ENCODE measurements at regions not wholly inside any gene's neighbourhood (a gene's known extent, or its start where the extent isn't known, plus 50 kb on each side); places are given as distances from the start of the nearest gene placed in this dataset.

DNA sequence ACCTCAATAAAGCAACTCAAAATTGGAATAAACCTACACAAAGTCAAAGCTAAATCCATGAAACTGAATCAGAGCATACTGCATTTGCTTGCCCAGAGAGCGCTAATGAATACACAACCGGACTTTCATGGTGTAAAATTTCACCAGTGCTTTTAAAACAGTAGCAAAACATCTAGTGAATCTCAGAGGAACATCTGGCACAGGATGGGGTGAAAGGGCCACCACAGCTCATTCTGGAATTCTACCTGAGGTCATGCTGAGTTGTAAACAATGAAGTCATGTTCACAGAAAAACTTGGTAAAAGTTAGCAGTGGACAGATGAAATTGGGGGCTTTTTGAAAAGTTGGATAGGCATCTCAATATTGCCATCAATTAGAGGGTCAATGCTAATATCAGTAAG, 125.6 kb upstream of the STXBP5 start:
- Histone ChIP-seq H3K4me3 (no peak overlapping the region), H3K9me3 (no peaks in the 10 kb centered on the region), H3K27me3 (no peaks in the 10 kb centered on the region), H3K36me3 (no peaks in the 10 kb centered on the region), H3K4me1 (no peaks in the 10 kb centered on the region), H3K27ac (no peak overlapping the region)
- intact Hi-C loops (cut with DNase I) = no loop called here
- no peak for DNase-seq (ENCODE audit: low spot score in 2 of 2)
- TF ChIP-seq, protein P1, sequence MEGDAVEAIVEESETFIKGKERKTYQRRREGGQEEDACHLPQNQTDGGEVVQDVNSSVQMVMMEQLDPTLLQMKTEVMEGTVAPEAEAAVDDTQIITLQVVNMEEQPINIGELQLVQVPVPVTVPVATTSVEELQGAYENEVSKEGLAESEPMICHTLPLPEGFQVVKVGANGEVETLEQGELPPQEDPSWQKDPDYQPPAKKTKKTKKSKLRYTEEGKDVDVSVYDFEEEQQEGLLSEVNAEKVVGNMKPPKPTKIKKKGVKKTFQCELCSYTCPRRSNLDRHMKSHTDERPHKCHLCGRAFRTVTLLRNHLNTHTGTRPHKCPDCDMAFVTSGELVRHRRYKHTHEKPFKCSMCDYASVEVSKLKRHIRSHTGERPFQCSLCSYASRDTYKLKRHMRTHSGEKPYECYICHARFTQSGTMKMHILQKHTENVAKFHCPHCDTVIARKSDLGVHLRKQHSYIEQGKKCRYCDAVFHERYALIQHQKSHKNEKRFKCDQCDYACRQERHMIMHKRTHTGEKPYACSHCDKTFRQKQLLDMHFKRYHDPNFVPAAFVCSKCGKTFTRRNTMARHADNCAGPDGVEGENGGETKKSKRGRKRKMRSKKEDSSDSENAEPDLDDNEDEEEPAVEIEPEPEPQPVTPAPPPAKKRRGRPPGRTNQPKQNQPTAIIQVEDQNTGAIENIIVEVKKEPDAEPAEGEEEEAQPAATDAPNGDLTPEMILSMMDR (IDR thresholded peaks at IDR 0.05) = no peak

DNA sequence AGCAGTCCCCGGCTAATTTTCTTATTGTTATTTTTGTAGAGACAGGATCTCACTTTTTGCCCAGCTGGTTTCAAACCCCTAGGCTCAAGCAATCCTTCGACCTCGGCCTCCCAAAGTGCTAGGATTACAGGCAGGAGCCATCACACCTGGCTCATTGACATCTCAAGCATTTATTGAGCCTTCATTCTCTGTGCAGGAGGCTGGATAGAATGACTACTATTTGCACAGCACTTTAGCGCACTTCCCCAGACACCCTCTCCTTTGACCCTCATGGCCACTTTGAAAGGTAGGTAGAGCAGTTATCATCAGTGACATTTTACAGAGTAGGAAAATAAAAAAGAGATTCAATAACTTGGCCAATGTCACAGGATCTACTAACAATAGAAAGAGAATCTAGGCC, 124.0 kb upstream of the STXBP5 start:
- no peak for DNase-seq (ENCODE audit: low spot score in 2 of 2)
- TF ChIP-seq, protein P1 (IDR thresholded peaks at IDR 0.05) = no peak
- Histone ChIP-seq H3K4me3 (no peak overlapping the region), H3K36me3 (no peaks in the 10 kb centered on the region), H3K4me1 (no peaks in the 10 kb centered on the region), H3K27ac (no peak overlapping the region), H3K9me3 (no peaks in the 10 kb centered on the region), H3K27me3 (no peaks in the 10 kb centered on the region)
- intact Hi-C loops (cut with DNase I) = no loop called here

DNA sequence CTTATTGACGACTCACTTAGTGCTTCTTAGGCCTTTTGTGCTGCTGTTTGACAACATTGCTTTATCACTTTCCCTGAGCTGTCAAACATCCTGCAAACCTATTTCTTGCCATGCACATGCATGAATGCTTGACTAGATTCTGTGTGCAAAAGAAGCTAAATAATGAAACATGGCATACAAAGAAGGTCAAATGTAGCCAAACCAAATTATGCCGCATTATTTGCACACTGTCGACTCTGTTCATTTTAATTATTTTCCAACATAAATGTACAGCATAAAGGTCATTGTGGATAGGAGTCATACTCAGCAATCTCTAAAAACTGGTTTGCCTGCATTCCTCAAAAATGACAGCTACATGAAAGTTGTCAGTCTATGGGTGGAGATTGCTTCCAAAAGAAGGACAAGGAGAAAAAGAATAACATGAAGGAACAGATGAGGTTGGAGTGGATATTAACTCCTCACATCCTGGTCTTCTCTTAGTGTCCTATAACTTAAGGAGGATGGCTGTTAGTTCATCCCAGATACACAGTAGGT, 123.1 kb upstream of the STXBP5 start:
- no peak for DNase-seq (ENCODE audit: low spot score in 2 of 2)
- Histone ChIP-seq H3K4me3 (no peak overlapping the region), H3K27ac (no peak overlapping the region), H3K9me3 (no peaks in the 10 kb centered on the region), H3K27me3 (no peaks in the 10 kb centered on the region), H3K4me1 (no peaks in the 10 kb centered on the region), H3K36me3 (no peaks in the 10 kb centered on the region)
- TF ChIP-seq, protein P1 (IDR thresholded peaks at IDR 0.05) = no peak
- intact Hi-C loops (cut with DNase I) = no loop called here

DNA sequence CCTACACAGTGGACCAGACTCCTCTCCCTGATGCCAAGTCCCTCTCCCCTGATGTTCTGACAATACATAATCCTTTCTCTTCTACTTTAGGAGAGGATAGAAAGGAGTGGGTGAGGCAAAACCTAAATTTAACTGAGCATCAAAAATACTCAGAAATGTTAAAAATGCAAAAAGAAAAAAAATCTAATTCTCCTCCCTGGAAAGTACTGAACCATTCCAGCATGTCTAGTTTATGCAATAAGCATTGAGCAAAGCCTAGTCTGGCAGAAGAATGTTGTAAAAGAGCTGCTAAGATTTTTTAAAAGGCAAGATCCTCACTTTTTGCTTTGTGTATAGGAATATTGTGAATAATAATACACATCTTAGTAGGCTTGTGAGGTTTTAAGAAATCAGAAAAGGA, 116.6 kb upstream of the STXBP5 start:
- TF ChIP-seq, protein P1 (IDR thresholded peaks at IDR 0.05) = no peak
- intact Hi-C loops (cut with DNase I) = no loop called here
- no peak for DNase-seq (ENCODE audit: low spot score in 2 of 2)

DNA sequence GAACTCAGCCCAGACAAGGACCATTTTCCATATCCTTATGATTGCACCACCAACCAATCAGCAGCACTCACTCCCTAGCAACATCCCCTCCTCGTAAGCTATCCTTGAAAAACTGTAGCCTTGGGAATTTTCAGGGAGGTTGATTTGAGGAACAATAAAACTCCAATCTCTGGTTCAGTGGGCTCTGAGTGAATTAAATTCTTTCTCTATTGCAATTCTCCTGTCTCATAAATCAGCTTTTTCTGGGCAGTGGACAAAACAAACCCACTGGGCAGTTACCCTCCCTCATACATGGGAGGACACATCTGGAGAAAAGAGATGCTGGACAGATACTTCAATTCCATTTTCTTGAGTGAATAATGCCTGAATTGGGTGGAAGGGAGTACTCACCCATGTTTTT, 115.4 kb upstream of the STXBP5 start:
- no peaks in the 10 kb centered on the region for H3K27me3 ChIP-seq
- H3K4me3 ChIP-seq = no peak overlapping the region
- intact Hi-C loops (cut with DNase I) = no loop called here
- no peak for DNase-seq (ENCODE audit: low spot score in 2 of 2)
- H3K4me1 ChIP-seq = no peaks in the 10 kb centered on the region
- H3K9me3 ChIP-seq = peaks cover 0 to 3% of the 10 kb centered on the region in 2 donors
- TF ChIP-seq, protein P1 (IDR thresholded peaks at IDR 0.05) = no peak
- H3K36me3 ChIP-seq = no peaks in the 10 kb centered on the region
- H3K27ac ChIP-seq = no peak overlapping the region

More for the DNA sequence above, 116.6 kb upstream of the STXBP5 start:
- H3K4me3 ChIP-seq = no peak overlapping the region
- no peaks in the 10 kb centered on the region for H3K27me3 ChIP-seq
- no peaks in the 10 kb centered on the region for H3K4me1 ChIP-seq
- no peak overlapping the region for H3K27ac ChIP-seq
- H3K9me3 ChIP-seq = peaks cover 0 to 3% of the 10 kb centered on the region in 2 donors
- no peaks in the 10 kb centered on the region for H3K36me3 ChIP-seq

DNA sequence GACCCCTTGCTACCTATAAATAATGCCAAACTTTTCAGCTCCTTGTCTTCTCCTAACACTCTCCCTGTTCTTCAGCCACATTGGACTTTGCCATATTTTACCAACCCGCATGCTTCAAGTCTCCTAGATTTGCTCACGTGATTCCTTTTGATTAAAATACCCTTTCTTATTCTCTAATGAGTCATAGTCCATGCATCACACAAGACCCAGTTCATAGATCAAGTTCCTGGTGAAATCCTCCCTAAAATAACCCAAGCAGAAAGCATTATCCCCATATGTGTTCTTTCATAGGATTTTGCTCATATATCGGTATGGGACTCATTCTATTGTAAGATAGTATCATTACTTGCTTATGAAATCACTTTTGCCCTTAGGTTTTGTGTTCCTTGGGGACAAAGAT, 108.9 kb upstream of the STXBP5 start:
- no peaks in the 10 kb centered on the region for H3K36me3 ChIP-seq
- H3K9me3 ChIP-seq = no peaks in the 10 kb centered on the region
- no peak overlapping the region for H3K27ac ChIP-seq
- TF ChIP-seq, protein P1 (IDR thresholded peaks at IDR 0.05) = no peak
- DNase-seq (ENCODE audit: low spot score in 2 of 2) = no peak
- no peak overlapping the region for H3K4me3 ChIP-seq
- no peaks in the 10 kb centered on the region for H3K4me1 ChIP-seq
- intact Hi-C loops (cut with DNase I) = no loop called here
- no peaks in the 10 kb centered on the region for H3K27me3 ChIP-seq

Data from ascending aorta (tissue), 2 donors.